A673 (cell line): ENCODE measurements at regions not wholly inside any gene's neighbourhood (a gene's known extent, or its start where the extent isn't known, plus 50 kb on each side); places are given as distances from the start of the nearest gene placed in this dataset.

Experiments
- EZH2 ChIP-seq: fragments of 200-600 bp; sonication (generic); IDR thresholded peaks from 2 replicates; pipeline ENCODE4 v1.6.1; 2017; ENCODE audit warnings: borderline replicate concordance, low read depth, mild to moderate bottlenecking, mixed read lengths, antibody characterized with exemption, low read length; ENCODE audit not compliant: poor library complexity, severe bottlenecking
- TF ChIP-seq, protein P1 (sequence below): fragments of 300-800, 200-600 bp; sonication (generic); conservative IDR thresholded peaks from 2 replicates; pipeline ENCODE4 v1.5.1; 2017; ENCODE audit warnings: low read depth, mild to moderate bottlenecking, antibody characterized with exemption, low read length, moderate library complexity, mixed read lengths

DNA sequence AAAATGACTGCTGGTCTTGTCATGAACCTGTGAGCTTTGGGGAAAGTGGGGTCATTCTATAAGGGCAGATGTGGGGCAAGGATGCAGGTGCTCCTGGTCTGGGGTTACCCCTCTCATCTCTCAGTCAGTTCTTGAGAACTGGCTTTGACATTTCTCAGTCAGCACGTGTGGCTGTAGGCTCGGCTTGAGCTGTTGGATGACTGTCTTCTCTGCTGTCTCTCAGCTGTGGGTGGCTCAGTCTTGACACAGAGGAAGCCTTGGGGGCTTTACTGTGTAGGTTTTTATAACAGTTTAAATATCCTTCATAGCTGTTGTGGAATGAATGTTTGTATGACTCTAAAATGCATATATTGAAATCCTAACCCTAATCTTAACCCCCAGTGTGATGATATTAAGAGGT is 296.4 kb upstream of the CELF4 start:
- no peak for TF ChIP-seq EZH2
- TF ChIP-seq, protein P1, sequence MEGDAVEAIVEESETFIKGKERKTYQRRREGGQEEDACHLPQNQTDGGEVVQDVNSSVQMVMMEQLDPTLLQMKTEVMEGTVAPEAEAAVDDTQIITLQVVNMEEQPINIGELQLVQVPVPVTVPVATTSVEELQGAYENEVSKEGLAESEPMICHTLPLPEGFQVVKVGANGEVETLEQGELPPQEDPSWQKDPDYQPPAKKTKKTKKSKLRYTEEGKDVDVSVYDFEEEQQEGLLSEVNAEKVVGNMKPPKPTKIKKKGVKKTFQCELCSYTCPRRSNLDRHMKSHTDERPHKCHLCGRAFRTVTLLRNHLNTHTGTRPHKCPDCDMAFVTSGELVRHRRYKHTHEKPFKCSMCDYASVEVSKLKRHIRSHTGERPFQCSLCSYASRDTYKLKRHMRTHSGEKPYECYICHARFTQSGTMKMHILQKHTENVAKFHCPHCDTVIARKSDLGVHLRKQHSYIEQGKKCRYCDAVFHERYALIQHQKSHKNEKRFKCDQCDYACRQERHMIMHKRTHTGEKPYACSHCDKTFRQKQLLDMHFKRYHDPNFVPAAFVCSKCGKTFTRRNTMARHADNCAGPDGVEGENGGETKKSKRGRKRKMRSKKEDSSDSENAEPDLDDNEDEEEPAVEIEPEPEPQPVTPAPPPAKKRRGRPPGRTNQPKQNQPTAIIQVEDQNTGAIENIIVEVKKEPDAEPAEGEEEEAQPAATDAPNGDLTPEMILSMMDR: no peak
